HG02852 (cell line): ENCODE measurements at regions not wholly inside any gene's neighbourhood (a gene's known extent, or its start where the extent isn't known, plus 50 kb on each side); places are given as distances from the start of the nearest gene placed in this dataset.
"Not testable (repeated sequence)": the region's sequence is repeated elsewhere in the genome, so short reads cannot be mapped to it uniquely, and the experiment has no call there.

Experiments
- ATAC-seq: cut with Tn5 transposase; IDR thresholded peaks from one replicate; pipeline ENCODE4 v1.9.1; 2021; ENCODE audit warnings: mild to moderate bottlenecking, moderate library complexity; ENCODE audit not compliant: unreplicated experiment

DNA sequence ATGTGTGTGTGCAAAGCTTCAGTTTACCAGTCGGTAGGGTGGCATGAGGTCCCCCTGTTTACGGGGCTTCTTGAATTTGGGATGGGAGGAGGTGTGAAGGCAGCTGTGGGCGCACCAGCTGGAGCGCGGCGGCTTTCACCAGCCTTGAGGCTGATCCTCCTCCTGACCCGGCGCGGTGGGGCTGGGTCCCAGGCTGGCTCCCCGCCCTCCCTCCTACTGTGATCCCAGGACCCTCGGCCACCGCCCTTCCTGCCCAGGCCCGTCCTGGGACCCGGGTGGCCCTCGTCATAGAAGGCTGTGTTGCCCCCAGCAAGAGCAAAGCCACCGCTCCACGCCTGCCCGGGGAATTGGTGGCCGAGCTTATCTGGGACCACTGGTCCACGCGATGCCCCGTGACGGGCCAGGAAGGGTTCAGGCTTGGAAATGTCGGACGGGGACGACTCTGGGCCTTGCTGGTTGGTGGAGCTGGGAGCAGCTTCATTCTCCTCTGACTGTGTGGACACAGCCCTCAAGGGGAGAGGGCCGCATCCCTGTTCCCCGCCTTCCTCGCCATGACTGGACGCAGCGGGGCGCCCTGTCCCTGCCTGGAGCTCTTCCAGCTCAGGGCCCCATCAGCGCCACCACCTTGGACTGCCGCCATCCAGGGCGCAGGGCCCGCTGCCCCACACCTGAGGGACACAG, 271.1 kb upstream of the IRX1 start:
- no peak for ATAC-seq

- not testable (repeated sequence) for ATAC-seq
Observed at GRCh38 chr5:3323966-3324365, 271.7 kb upstream of the IRX1 start.

GRCh38 chr5:3323144-3323543, 272.5 kb upstream of the IRX1 start:
- no peak for ATAC-seq

GRCh38 chr5:3322642-3323041, 273.0 kb upstream of the IRX1 start:
- no peak for ATAC-seq

DNA sequence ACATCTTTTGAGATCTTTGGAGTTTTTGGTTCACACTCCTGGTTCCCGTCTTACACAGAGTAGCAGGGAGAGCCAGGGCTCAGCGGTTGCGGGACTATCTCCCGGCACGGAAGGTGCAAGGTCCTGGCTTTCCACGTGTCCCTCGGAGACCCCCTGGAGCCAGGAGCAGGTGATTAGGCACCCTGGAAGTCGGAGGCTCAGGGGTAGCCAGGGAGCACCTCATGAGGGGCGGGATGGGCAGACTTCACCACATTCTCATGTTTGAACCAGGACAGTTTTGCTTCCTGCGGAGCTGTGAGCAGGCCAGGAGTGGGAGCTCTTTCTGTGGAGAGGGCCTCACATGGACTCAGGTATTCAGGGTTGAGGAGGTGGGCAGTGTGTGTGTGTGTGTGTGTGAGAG, 273.7 kb upstream of the IRX1 start:
- no peak for ATAC-seq

GRCh38 chr5:3321119-3321760, 274.4 kb upstream of the IRX1 start:
- no peak for ATAC-seq

GRCh38 chr5:3320317-3320875, 275.2 kb upstream of the IRX1 start:
- no peak for ATAC-seq

GRCh38 chr5:3317051-3317795, 278.4 kb upstream of the IRX1 start:
- no peak for ATAC-seq

GRCh38 chr5:3313569-3313968, 282.1 kb upstream of the IRX1 start:
- no peak for ATAC-seq

GRCh38 chr5:3312299-3312698, 283.3 kb upstream of the IRX1 start:
- ATAC-seq: no peak

GRCh38 chr5:3311433-3311832, 284.2 kb upstream of the IRX1 start:
- ATAC-seq: no peak

- ATAC-seq: no peak
Observed at GRCh38 chr5:3310541-3311261, 284.9 kb upstream of the IRX1 start.

- no peak for ATAC-seq
Observed at GRCh38 chr5:3309538-3309937, 286.1 kb upstream of the IRX1 start.

DNA sequence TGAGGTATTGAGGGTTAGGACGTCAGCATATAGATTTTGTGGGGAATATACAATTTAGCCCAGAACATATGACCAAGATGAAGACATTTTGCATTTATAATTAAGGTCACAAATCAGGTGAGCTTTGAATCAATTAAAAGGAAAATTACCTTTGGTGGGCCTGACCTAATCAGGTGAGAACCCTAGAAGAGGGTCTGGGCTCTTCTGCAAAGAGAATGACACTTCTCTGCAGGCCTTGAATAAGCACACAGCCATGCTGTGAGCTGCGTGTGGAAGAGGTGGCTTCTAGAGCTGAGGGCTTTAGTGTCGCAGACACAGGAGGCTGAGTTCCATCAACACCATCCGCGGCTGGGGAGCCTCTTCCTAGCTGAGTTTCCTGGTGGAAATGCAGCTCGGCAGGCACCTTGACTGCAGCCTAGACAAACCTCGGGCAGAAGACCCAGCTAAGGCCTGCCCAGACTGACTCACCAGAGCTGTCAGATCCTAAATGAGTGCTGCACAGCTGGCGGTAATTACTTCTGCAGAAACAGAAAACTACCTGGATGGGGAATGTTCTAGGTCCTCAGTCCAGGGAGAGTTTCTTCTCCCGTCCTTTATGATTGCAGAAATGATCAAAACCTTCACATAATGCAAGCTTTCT, 287.5 kb upstream of the IRX1 start:
- ATAC-seq: no peak

GRCh38 chr5:3305432-3305831, 290.2 kb upstream of the IRX1 start:
- ATAC-seq: no peak

- ATAC-seq: no peak
Observed at GRCh38 chr5:3304346-3304745, 291.3 kb upstream of the IRX1 start.

DNA sequence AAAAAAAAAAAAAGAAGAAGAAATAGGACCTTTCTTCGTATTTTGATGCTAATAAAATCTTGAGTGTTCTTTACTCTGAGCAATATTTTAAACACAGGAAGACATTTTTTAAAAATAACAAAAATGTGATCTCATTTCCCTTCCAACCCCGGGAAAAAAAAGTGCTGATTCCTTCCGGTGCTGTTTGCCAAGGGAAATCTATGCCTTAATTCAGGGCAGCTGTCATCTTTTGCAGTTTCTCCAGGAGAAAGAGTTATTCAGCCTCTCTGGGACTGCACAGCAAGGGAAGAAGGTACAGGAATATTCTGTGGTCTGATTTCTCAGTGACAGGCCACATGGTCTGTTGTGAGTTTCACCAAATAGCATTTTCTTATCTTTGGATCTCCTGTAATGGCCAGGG, 291.9 kb upstream of the IRX1 start:
- ATAC-seq: no peak

DNA sequence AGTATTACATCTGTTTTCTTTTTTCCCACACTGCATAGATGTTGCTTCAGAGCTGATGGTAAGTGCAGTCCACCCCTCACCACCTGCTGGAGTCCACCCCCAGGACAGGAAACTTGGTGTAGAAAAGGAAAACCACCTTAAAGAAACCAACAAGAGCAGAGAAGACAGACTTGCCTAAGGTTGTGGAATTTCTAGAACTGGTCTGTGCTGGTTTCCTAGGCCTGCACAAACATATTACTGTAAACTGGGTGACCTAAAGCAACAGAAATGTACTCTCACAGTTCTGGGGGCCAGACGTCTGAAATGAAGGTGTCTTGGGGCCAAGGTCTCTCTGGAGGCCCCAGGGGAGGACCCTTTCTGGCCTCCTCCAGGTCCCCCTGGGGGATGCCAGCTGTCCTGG, 293.4 kb upstream of the IRX1 start:
- no peak for ATAC-seq

DNA sequence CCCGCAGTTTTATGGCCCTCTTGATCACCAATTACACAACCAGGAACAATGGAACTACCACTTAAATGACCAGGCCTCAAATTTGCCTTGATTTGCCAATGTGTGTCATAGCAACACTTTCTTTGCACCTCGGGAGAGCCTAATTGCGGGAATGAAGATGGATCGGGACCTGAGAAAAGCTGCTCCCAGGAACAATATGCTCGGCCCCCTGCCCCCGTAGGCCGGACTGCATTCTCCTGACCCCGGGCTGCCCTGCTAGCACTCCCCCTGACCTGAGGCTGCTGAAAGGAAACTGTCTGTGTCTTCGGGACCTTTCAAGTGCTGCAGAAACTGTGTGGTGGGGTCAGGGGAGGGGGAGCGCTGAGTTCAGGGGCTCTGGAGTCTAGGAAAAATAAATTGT, 294.3 kb upstream of the IRX1 start:
- no peak for ATAC-seq

GRCh38 chr5:3300726-3301125, 294.9 kb upstream of the IRX1 start:
- ATAC-seq: no peak

GRCh38 chr5:3299441-3299840, 296.2 kb upstream of the IRX1 start:
- no peak for ATAC-seq
